ENCODE measurements at regions not wholly inside any gene's neighbourhood (a gene's known extent, or its start where the extent isn't known, plus 50 kb on each side); places are given as distances from the start of the nearest gene placed in this dataset.

GRCh38 chr4:187575706-187576105 is 419.9 kb upstream of the ZFP42 start:
- Mint-ChIP-seq H3K9me3 (no peaks in the 10 kb centered on the region), H3K27me3 (ENCODE audit: insufficient read depth, low read depth) (peaks cover 2% of the 10 kb centered on the region), H3K27ac (no peak overlapping the region), H3K4me1 (no peaks in the 10 kb centered on the region), H3K36me3 (no peaks in the 10 kb centered on the region), H3K4me3 (no peak overlapping the region)
- TF ChIP-seq EZH2phosphoT487 (IDR thresholded peaks at IDR 0.05) (no peak), CTCF (IDR thresholded peaks at IDR 0.05) (no peak), EZH2 (IDR thresholded peaks at IDR 0.05) (no peak)
- H4K20me1 ChIP-seq (ENCODE audit: low read depth): no peaks in the 10 kb centered on the region
- H3K36me3 ChIP-seq: no peaks in the 10 kb centered on the region
- no peak overlapping the region for H3K27ac ChIP-seq
- no peaks in the 10 kb centered on the region for H3K9me3 ChIP-seq (ENCODE audit: low read depth)
- no peak overlapping the region for H3K4me2 ChIP-seq
- DNase-seq (ENCODE audit: low spot score): no peak
- H3F3A ChIP-seq (ENCODE audit: low read depth): no peaks in the 10 kb centered on the region
- no peaks in the 10 kb centered on the region for H3K79me2 ChIP-seq (ENCODE audit: low read depth)
- H3K4me1 ChIP-seq: no peaks in the 10 kb centered on the region
- no peak overlapping the region for H3K4me3 ChIP-seq
- no peak overlapping the region for H2AFZ ChIP-seq (replicated peaks)
- no peaks in the 10 kb centered on the region for H3K27me3 ChIP-seq
- no peak overlapping the region for H3K9ac ChIP-seq

GRCh38 chr4:187576751-187577150 is 418.8 kb upstream of the ZFP42 start:
- no peak overlapping the region for H3K4me3 ChIP-seq
- H3K27ac Mint-ChIP-seq: no peak overlapping the region
- H3K36me3 Mint-ChIP-seq: no peaks in the 10 kb centered on the region

GRCh38 chr4:187577941-187578480 is 417.6 kb upstream of the ZFP42 start:
- no peak overlapping the region for H3K27ac ChIP-seq
- DNase-seq (ENCODE audit: low spot score): peak; percentile 7
- no peak overlapping the region for H3K4me3 ChIP-seq
- Mint-ChIP-seq H3K27me3 (ENCODE audit: insufficient read depth, low read depth) (peaks cover 2% of the 10 kb centered on the region), H3K9me3 (no peaks in the 10 kb centered on the region), H3K4me1 (no peaks in the 10 kb centered on the region), H3K36me3 (no peaks in the 10 kb centered on the region), H3K4me3 (no peak overlapping the region), H3K27ac (no peak overlapping the region)
- H4K20me1 ChIP-seq (ENCODE audit: low read depth): no peaks in the 10 kb centered on the region
- H3K9ac ChIP-seq: no peak overlapping the region
- H3K9me3 ChIP-seq (ENCODE audit: low read depth): no peaks in the 10 kb centered on the region
- no peaks in the 10 kb centered on the region for H3K27me3 ChIP-seq
- H3K4me2 ChIP-seq: no peak overlapping the region
- no peaks in the 10 kb centered on the region for H3K4me1 ChIP-seq
- H2AFZ ChIP-seq (replicated peaks): peak overlapping the region; percentile 59
- no peaks in the 10 kb centered on the region for H3F3A ChIP-seq (ENCODE audit: low read depth)
- H3K79me2 ChIP-seq (ENCODE audit: low read depth): no peaks in the 10 kb centered on the region
- TF ChIP-seq EZH2phosphoT487 (IDR thresholded peaks at IDR 0.05): no peak
- no peak for TF ChIP-seq CTCF (IDR thresholded peaks at IDR 0.05)
- no peaks in the 10 kb centered on the region for H3K36me3 ChIP-seq

More at GRCh38 chr4:187576751-187577150, 418.8 kb upstream of the ZFP42 start:
- H3K4me1 ChIP-seq: no peaks in the 10 kb centered on the region
- H3K27me3 Mint-ChIP-seq (ENCODE audit: insufficient read depth, low read depth): peaks cover 2% of the 10 kb centered on the region
- no peak overlapping the region for H2AFZ ChIP-seq (replicated peaks)
- H3K9me3 Mint-ChIP-seq: no peaks in the 10 kb centered on the region
- no peak overlapping the region for H3K4me3 Mint-ChIP-seq
- H4K20me1 ChIP-seq (ENCODE audit: low read depth): no peaks in the 10 kb centered on the region
- no peak overlapping the region for H3K9ac ChIP-seq
- no peaks in the 10 kb centered on the region for H3F3A ChIP-seq (ENCODE audit: low read depth)
- H3K4me1 Mint-ChIP-seq: no peaks in the 10 kb centered on the region
- no peaks in the 10 kb centered on the region for H3K9me3 ChIP-seq (ENCODE audit: low read depth)
- H3K27me3 ChIP-seq: no peaks in the 10 kb centered on the region
- DNase-seq (ENCODE audit: low spot score): no peak
- no peaks in the 10 kb centered on the region for H3K79me2 ChIP-seq (ENCODE audit: low read depth)
- no peaks in the 10 kb centered on the region for H3K36me3 ChIP-seq
- no peak overlapping the region for H3K4me2 ChIP-seq
- no peak for TF ChIP-seq EZH2phosphoT487 (IDR thresholded peaks at IDR 0.05)
- no peak for TF ChIP-seq CTCF (IDR thresholded peaks at IDR 0.05)
- H3K27ac ChIP-seq: no peak overlapping the region

All from neural progenitor cell (in vitro differentiated cells).